ENCODE measurements at regions not wholly inside any gene's neighbourhood (a gene's known extent, or its start where the extent isn't known, plus 50 kb on each side); places are given as distances from the start of the nearest gene placed in this dataset.

GRCh38 chr3:24843955-24844354 is 349.3 kb upstream of the THRB start:
- TF ChIP-seq POLR2A (IDR thresholded peaks at IDR 0.05) (no peak), CTCF (IDR thresholded peaks at IDR 0.05) (no peak)
